ENCODE measurements at regions not wholly inside any gene's neighbourhood (a gene's known extent, or its start where the extent isn't known, plus 50 kb on each side); places are given as distances from the start of the nearest gene placed in this dataset.

GRCh38 chr2:222797871-222798270 lies 63.0 kb upstream of the ACSL3 start:
- H4K20me1 ChIP-seq (ENCODE audit: insufficient read depth, low read length): no peaks in the 10 kb centered on the region
- H3K27ac ChIP-seq (ENCODE audit: low read depth in 1 of 2, low read length in 2 of 2): peak overlapping the region; percentile 67 to 82
- no peaks in the 10 kb centered on the region for H3K9me3 ChIP-seq (replicated peaks in 1 of 2; ENCODE audit: control insufficient read depth in 1 of 2, insufficient read depth in 1 of 2, low read length in 2 of 2)
- no peaks in the 10 kb centered on the region for H3K36me3 ChIP-seq (replicated peaks in 1 of 2; ENCODE audit: control insufficient read depth in 1 of 2, insufficient read depth in 2 of 2, low read length in 2 of 2)
- peaks cover 21% of the 10 kb centered on the region for H3K4me1 Mint-ChIP-seq
- no peaks in the 10 kb centered on the region for H3K27me3 ChIP-seq (ENCODE audit: control insufficient read depth in 2 of 2, insufficient read depth in 2 of 2, low read length in 2 of 2)
- peaks cover 0 to 3% (median 0%) of the 10 kb centered on the region in 7 donors for H3K9me3 Mint-ChIP-seq
- H2AFZ ChIP-seq (ENCODE audit: insufficient read depth, low read depth, low read length, poor library complexity, severe bottlenecking): no peak overlapping the region
- peak; percentile 80 to 95 (median 92) for DNase-seq
- H3K9ac ChIP-seq (ENCODE audit: insufficient read depth, low read length, poor library complexity, severe bottlenecking): no peak overlapping the region
- H3K36me3 Mint-ChIP-seq: no peaks in the 10 kb centered on the region
- peaks cover 0 to 1% (median 0%) of the 10 kb centered on the region in 3 donors for H3K27me3 Mint-ChIP-seq (ENCODE audit: low read depth in 3 of 3)
- H3K4me3 ChIP-seq (replicated peaks in 1 of 3; ENCODE audit: low read depth in 2 of 3, low read length in 3 of 3): no peak overlapping the region
- H3K79me2 ChIP-seq (ENCODE audit: insufficient read depth, low read length): no peaks in the 10 kb centered on the region
- peaks cover 17 to 24% of the 10 kb centered on the region in 2 donors for H3K4me1 ChIP-seq (ENCODE audit: control insufficient read depth in 1 of 2, insufficient read depth in 2 of 2, low read length in 2 of 2)
- peak overlapping the region; percentile 24 for H3K4me2 ChIP-seq (replicated peaks; ENCODE audit: extremely low read depth, low read length, poor library complexity, severe bottlenecking)
- peak overlapping the region; percentile 90 to 98 (median 94) for H3K27ac Mint-ChIP-seq
- intact Hi-C loops (cut with micrococcal nuclease): loop anchor here (5.0 to 10.0 kb wide), 5 partner anchors 63 to 117 kb away; partner anchors contain the start of gene ACSL3 (in 1 of the 2)
- no CpG with 5 or more reads among the region's 3 CpGs for WGBS (ENCODE audit: insufficient coverage)
- H3K4me3 Mint-ChIP-seq: peak overlapping the region in 1 of 2 donors; percentile 37
- TF ChIP-seq, protein P1, sequence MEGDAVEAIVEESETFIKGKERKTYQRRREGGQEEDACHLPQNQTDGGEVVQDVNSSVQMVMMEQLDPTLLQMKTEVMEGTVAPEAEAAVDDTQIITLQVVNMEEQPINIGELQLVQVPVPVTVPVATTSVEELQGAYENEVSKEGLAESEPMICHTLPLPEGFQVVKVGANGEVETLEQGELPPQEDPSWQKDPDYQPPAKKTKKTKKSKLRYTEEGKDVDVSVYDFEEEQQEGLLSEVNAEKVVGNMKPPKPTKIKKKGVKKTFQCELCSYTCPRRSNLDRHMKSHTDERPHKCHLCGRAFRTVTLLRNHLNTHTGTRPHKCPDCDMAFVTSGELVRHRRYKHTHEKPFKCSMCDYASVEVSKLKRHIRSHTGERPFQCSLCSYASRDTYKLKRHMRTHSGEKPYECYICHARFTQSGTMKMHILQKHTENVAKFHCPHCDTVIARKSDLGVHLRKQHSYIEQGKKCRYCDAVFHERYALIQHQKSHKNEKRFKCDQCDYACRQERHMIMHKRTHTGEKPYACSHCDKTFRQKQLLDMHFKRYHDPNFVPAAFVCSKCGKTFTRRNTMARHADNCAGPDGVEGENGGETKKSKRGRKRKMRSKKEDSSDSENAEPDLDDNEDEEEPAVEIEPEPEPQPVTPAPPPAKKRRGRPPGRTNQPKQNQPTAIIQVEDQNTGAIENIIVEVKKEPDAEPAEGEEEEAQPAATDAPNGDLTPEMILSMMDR (IDR thresholded peaks at IDR 0.05): no peak

- Histone ChIP-seq H4K20me1 (ENCODE audit: insufficient read depth, low read length) (no peaks in the 10 kb centered on the region), H3K79me2 (ENCODE audit: insufficient read depth, low read length) (no peaks in the 10 kb centered on the region), H3K4me1 (ENCODE audit: control insufficient read depth in 1 of 2, insufficient read depth in 2 of 2, low read length in 2 of 2) (peaks cover 17 to 21% of the 10 kb centered on the region in 2 donors), H3K4me2 (replicated peaks; ENCODE audit: extremely low read depth, low read length, poor library complexity, severe bottlenecking) (peak overlapping the region; percentile 17), H3K36me3 (replicated peaks in 1 of 2; ENCODE audit: control insufficient read depth in 1 of 2, insufficient read depth in 2 of 2, low read length in 2 of 2) (no peaks in the 10 kb centered on the region), H3K4me3 (replicated peaks in 1 of 3; ENCODE audit: low read depth in 2 of 3, low read length in 3 of 3) (peak overlapping the region in 1 of 3 experiments; percentile 21), H2AFZ (ENCODE audit: insufficient read depth, low read depth, low read length, poor library complexity, severe bottlenecking) (no peak overlapping the region), H3K9me3 (replicated peaks in 1 of 2; ENCODE audit: control insufficient read depth in 1 of 2, insufficient read depth in 1 of 2, low read length in 2 of 2) (no peaks in the 10 kb centered on the region), H3K27me3 (ENCODE audit: control insufficient read depth in 2 of 2, insufficient read depth in 2 of 2, low read length in 2 of 2) (no peaks in the 10 kb centered on the region), H3K9ac (ENCODE audit: insufficient read depth, low read length, poor library complexity, severe bottlenecking) (no peak overlapping the region), H3K27ac (ENCODE audit: low read depth in 1 of 2, low read length in 2 of 2) (peak overlapping the region; percentile 67 to 82)
- no peak for DNase-seq
- Mint-ChIP-seq H3K27me3 (ENCODE audit: low read depth in 3 of 3) (peaks cover 0 to 1% (median 0%) of the 10 kb centered on the region in 3 donors), H3K36me3 (no peaks in the 10 kb centered on the region), H3K4me1 (peaks cover 20% of the 10 kb centered on the region), H3K4me3 (peak overlapping the region in 1 of 2 donors; percentile 55), H3K27ac (peak overlapping the region; percentile 90 to 98 (median 94)), H3K9me3 (peaks cover 0 to 3% (median 0%) of the 10 kb centered on the region in 7 donors)
- intact Hi-C loops (cut with micrococcal nuclease): loop anchor here (5.0 to 10.0 kb wide), 5 partner anchors 64 to 116 kb away; partner anchors contain the start of gene ACSL3 (in 1 of the 2)
- TF ChIP-seq, protein P1 (IDR thresholded peaks at IDR 0.05): no peak
These were observed 62.3 kb upstream of the ACSL3 start for GRCh38 chr2:222798528-222798927.
